SK-N-MC (cell line): ENCODE measurements at regions not wholly inside any gene's neighbourhood (a gene's known extent, or its start where the extent isn't known, plus 50 kb on each side); places are given as distances from the start of the nearest gene placed in this dataset.

ENCODE experiments used
- DNase-seq: peaks from one replicate; pipeline ENCODE4 v3.0.0-alpha.2; 2011; ENCODE audit warnings: low read depth, low spot score
- H3K27ac ChIP-seq: fragments of 200-600 bp; sonication (generic); 2 replicates; pipeline ENCODE4 v1.5.1; 2016; ENCODE audit warnings: mixed run types
- H3K36me3 ChIP-seq: fragments of 200-600 bp; sonication (generic); 2 replicates; pipeline ENCODE4 v1.6.1; 2017; ENCODE audit warnings: antibody characterized with exemption, low read length, mixed read lengths; ENCODE audit not compliant: insufficient read depth
- H3K4me3 ChIP-seq: fragments of 200-600 bp; sonication (generic); 2 replicates; pipeline ENCODE4 v1.5.1; 2016
- H3K9ac ChIP-seq: fragments of 200-600 bp; sonication (generic); 2 replicates; pipeline ENCODE4 v1.8.0; 2017; ENCODE audit warnings: mixed run types, mixed read lengths; ENCODE audit not compliant: insufficient read length
- H3K9me3 ChIP-seq: fragments of 200-600 bp; sonication (generic); 2 replicates; pipeline ENCODE4 v1.6.1; 2017; ENCODE audit warnings: low read depth, mild to moderate bottlenecking, antibody characterized with exemption, low read length, moderate library complexity, mixed read lengths
- EZH2 ChIP-seq: fragments of 200-600 bp; sonication (generic); IDR thresholded peaks from one replicate; pipeline ENCODE4 v1.6.1; 2017; ENCODE audit warnings: antibody characterized with exemption
- FOXP2 ChIP-seq: optimal IDR thresholded peaks from 2 replicates; pipeline ENCODE3; 2011; ENCODE audit warnings: mild to moderate bottlenecking, moderate library complexity; ENCODE audit not compliant: insufficient read depth; ENCODE audit errors: extremely low read length, control extremely low read depth
- POLR2AphosphoS5 ChIP-seq: IDR thresholded peaks from 2 replicates; pipeline ENCODE4 v1.6.1; 2012; ENCODE audit warnings: mild to moderate bottlenecking, low read depth, low read length, borderline replicate concordance

GRCh38 chr6:74073999-74074398, 378.0 kb downstream of the CD109 start:
- Histone ChIP-seq H3K27ac (no peak overlapping the region), H3K9me3 (no peaks in the 10 kb centered on the region), H3K4me3 (no peak overlapping the region), H3K36me3 (no peaks in the 10 kb centered on the region), H3K9ac (no peak overlapping the region)
- no peak for DNase-seq
- no peak for TF ChIP-seq FOXP2
- no peak for TF ChIP-seq POLR2AphosphoS5
- no peak for TF ChIP-seq EZH2

DNA sequence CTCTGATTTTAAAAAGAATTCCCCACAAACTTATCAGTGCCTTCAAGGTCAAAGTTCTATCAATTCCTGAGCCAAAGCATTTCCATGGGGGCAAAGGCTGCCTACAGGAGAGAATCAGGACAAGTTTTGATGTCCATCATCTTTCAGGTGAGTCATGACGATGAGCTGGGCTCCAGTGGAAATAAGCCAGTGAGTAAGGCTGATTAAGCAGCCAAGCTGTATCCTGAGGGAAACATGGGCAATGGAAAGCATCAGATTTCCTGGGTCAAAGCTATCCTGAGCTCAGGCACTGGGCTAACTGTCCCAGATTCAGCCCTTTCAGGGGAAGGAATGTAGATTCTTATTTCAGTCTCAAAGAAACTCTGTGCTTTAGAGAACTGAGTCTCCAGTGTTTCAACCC, 377.4 kb downstream of the CD109 start:
- Histone ChIP-seq H3K36me3 (no peaks in the 10 kb centered on the region), H3K9me3 (no peaks in the 10 kb centered on the region), H3K4me3 (no peak overlapping the region), H3K27ac (no peak overlapping the region), H3K9ac (no peak overlapping the region)
- no peak for TF ChIP-seq EZH2
- no peak for TF ChIP-seq FOXP2
- TF ChIP-seq POLR2AphosphoS5 = no peak
- no peak for DNase-seq

GRCh38 chr6:74071214-74071613, 375.2 kb downstream of the CD109 start:
- TF ChIP-seq FOXP2 (no peak), EZH2 (no peak), POLR2AphosphoS5 (no peak)
- DNase-seq = no peak
- Histone ChIP-seq H3K36me3 (no peaks in the 10 kb centered on the region), H3K4me3 (no peak overlapping the region), H3K27ac (no peak overlapping the region), H3K9me3 (no peaks in the 10 kb centered on the region), H3K9ac (no peak overlapping the region)

- TF ChIP-seq EZH2 (no peak), POLR2AphosphoS5 (no peak), FOXP2 (no peak)
- Histone ChIP-seq H3K27ac (no peak overlapping the region), H3K9me3 (no peaks in the 10 kb centered on the region), H3K4me3 (no peak overlapping the region), H3K36me3 (no peaks in the 10 kb centered on the region), H3K9ac (no peak overlapping the region)
- no peak for DNase-seq
Observed at GRCh38 chr6:74070711-74071110, 374.7 kb downstream of the CD109 start.

GRCh38 chr6:74070091-74070490, 374.1 kb downstream of the CD109 start:
- TF ChIP-seq EZH2 = no peak
- TF ChIP-seq FOXP2 = no peak
- no peak for TF ChIP-seq POLR2AphosphoS5
- Histone ChIP-seq H3K36me3 (no peaks in the 10 kb centered on the region), H3K4me3 (no peak overlapping the region), H3K9ac (no peak overlapping the region), H3K27ac (no peak overlapping the region), H3K9me3 (no peaks in the 10 kb centered on the region)
- DNase-seq = no peak

GRCh38 chr6:74069089-74069581, 373.1 kb downstream of the CD109 start:
- no peak overlapping the region for H3K27ac ChIP-seq
- H3K9ac ChIP-seq = no peak overlapping the region
- H3K9me3 ChIP-seq = no peaks in the 10 kb centered on the region
- H3K36me3 ChIP-seq = no peaks in the 10 kb centered on the region
- DNase-seq = no peak
- TF ChIP-seq EZH2 (no peak), POLR2AphosphoS5 (no peak), FOXP2 (no peak)
- no peak overlapping the region for H3K4me3 ChIP-seq

DNA sequence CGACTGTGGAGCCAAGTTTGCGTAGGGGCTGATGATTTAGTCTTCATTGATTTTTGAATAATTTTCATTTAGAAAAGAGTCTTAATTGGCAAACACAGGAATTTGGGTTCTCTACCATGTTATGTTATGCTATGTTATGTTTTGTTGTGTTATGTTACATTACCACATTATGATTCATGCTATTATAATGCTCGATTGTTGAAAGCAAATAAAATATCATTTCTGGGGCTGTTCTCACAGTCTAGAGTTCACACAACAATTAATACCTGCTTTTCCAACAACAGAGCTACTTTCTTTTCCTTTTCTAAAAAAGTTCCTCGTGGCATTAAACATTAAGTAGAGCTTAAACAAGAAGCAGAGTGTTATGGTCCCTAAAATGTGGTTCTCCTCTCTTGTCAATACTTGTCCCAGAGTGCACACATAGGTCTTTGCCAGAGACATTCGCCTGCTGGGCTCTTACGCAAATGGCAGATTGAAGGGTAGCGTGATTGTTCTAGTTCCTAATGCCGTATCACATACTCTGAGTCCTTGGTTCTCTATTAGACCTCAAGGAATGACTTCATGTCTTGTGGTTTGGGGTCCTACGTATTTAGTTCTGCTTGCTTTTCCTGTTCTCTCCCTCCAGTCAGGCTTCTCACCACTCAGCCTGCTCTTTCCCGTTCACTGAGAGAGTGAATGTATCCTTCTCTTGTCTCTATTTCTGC, 370.3 kb downstream of the CD109 start:
- TF ChIP-seq EZH2 (no peak), FOXP2 (no peak), POLR2AphosphoS5 (no peak)
- no peak overlapping the region for H3K4me3 ChIP-seq
- H3K36me3 ChIP-seq = no peaks in the 10 kb centered on the region
- no peaks in the 10 kb centered on the region for H3K9me3 ChIP-seq
- no peak overlapping the region for H3K27ac ChIP-seq
- no peak overlapping the region for H3K9ac ChIP-seq
- DNase-seq = no peak

GRCh38 chr6:74065705-74066104, 369.7 kb downstream of the CD109 start:
- Histone ChIP-seq H3K9ac (no peak overlapping the region), H3K4me3 (no peak overlapping the region), H3K36me3 (no peaks in the 10 kb centered on the region), H3K9me3 (no peaks in the 10 kb centered on the region), H3K27ac (no peak overlapping the region)
- TF ChIP-seq POLR2AphosphoS5 (no peak), EZH2 (no peak), FOXP2 (no peak)
- no peak for DNase-seq

- no peak for DNase-seq
- TF ChIP-seq POLR2AphosphoS5 (no peak), FOXP2 (no peak), EZH2 (no peak)
- Histone ChIP-seq H3K9me3 (no peaks in the 10 kb centered on the region), H3K27ac (no peak overlapping the region), H3K4me3 (no peak overlapping the region), H3K36me3 (no peaks in the 10 kb centered on the region), H3K9ac (no peak overlapping the region)
Observed at GRCh38 chr6:74063391-74063790, 367.4 kb downstream of the CD109 start.
